ENCODE measurements at regions not wholly inside any gene's neighbourhood (a gene's known extent, or its start where the extent isn't known, plus 50 kb on each side); places are given as distances from the start of the nearest gene placed in this dataset.
A peak's percentile ranks its signal among the peaks of the same experiment; 100 is the strongest.

DNA sequence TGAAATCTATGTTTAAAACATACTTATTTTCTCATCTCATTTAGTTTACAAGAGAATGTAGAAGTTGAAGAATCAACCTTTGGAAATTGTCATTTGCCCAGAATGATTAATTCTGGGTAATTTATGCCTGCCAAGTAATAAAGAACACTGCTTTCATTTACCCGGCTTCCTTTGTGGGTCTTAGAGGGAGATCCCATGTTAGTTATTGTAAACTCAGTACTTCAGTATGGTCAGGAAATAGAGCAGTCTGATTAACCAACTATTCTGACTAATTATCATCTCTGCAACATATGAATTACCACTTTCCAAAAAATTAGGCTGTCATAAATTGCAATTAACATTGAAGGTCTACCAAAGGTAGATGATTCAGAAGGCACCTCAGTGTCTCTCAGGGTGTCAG, 324.5 kb downstream of the HNRNPD start:
- intact Hi-C loops (cut with micrococcal nuclease), result no loop called here

DNA sequence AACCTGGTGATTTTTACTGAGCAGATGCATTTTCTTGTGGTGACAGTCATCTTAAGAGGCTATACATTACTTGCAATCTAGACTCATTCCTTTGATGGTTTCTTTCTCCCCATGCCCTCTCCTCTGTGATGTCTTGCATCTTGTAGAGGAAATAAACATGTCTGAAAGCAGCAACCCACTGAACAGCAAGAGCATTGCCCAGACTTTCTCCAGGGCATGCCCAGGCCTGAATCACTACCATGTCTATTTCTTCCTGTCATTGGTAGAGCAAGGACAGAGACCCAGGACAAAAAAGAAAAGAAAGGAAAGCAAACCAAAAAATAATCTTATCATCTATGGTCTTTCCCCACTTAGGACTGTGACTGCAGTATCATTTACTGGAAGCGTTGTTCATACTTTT, 326.1 kb downstream of the HNRNPD start:
- no peak overlapping the region for H3K4me3 Mint-ChIP-seq
- CTCF ChIA-PET (ENCODE audit: partially characterized antibody), result no interaction called here
- peaks cover 0 to 2% (median 0%) of the 10 kb centered on the region in 8 donors for H3K9me3 Mint-ChIP-seq
- POLR2A ChIA-PET (ENCODE audit: partially characterized antibody), result no interaction called here
- Histone ChIP-seq H3K4me3 (ENCODE audit: low read length in 2 of 2) (no peak overlapping the region), H3K36me3 (ENCODE audit: insufficient read depth, low read length) (no peaks in the 10 kb centered on the region), H3K27me3 (ENCODE audit: insufficient read depth, low read length) (no peaks in the 10 kb centered on the region), H3K27ac (ENCODE audit: low read depth, low read length) (no peak overlapping the region), H3K4me1 (ENCODE audit: insufficient read depth, low read length) (peaks cover 7% of the 10 kb centered on the region), H3K9me3 (ENCODE audit: control insufficient read depth in 1 of 2, low read length in 2 of 2) (no peaks in the 10 kb centered on the region)
- DNase-seq, result no peak
- H3K27me3 Mint-ChIP-seq, result peaks cover 24 to 34% of the 10 kb centered on the region in 2 donors
- intact Hi-C loops (cut with micrococcal nuclease), result no loop called here
- H3K36me3 Mint-ChIP-seq, result no peaks in the 10 kb centered on the region
- H3K27ac Mint-ChIP-seq, result no peak overlapping the region
- peaks cover 0 to 11% (median 6%) of the 10 kb centered on the region in 4 donors for H3K4me1 Mint-ChIP-seq

More for the DNA sequence above, 324.5 kb downstream of the HNRNPD start:
- no peak overlapping the region for H3K4me3 ChIP-seq (ENCODE audit: low read length in 2 of 2)
- H3K27me3 Mint-ChIP-seq, result peaks cover 15 to 24% of the 10 kb centered on the region in 2 donors
- H3K27ac ChIP-seq (ENCODE audit: low read depth, low read length), result no peak overlapping the region
- H3K27me3 ChIP-seq (ENCODE audit: insufficient read depth, low read length), result no peaks in the 10 kb centered on the region
- H3K9me3 ChIP-seq (ENCODE audit: control insufficient read depth in 1 of 2, low read length in 2 of 2), result no peaks in the 10 kb centered on the region
- POLR2A ChIA-PET (ENCODE audit: partially characterized antibody), result no interaction called here
- H3K9me3 Mint-ChIP-seq, result peaks cover 0 to 2% (median 0%) of the 10 kb centered on the region in 8 donors
- no peaks in the 10 kb centered on the region for H3K4me1 Mint-ChIP-seq
- no peaks in the 10 kb centered on the region for H3K36me3 Mint-ChIP-seq
- CTCF ChIA-PET (ENCODE audit: partially characterized antibody), result no interaction called here
- H3K36me3 ChIP-seq (ENCODE audit: insufficient read depth, low read length), result no peaks in the 10 kb centered on the region
- no peak for DNase-seq
- no peaks in the 10 kb centered on the region for H3K4me1 ChIP-seq (ENCODE audit: insufficient read depth, low read length)
- no peak overlapping the region for H3K4me3 Mint-ChIP-seq
- H3K27ac Mint-ChIP-seq, result no peak overlapping the region

DNA sequence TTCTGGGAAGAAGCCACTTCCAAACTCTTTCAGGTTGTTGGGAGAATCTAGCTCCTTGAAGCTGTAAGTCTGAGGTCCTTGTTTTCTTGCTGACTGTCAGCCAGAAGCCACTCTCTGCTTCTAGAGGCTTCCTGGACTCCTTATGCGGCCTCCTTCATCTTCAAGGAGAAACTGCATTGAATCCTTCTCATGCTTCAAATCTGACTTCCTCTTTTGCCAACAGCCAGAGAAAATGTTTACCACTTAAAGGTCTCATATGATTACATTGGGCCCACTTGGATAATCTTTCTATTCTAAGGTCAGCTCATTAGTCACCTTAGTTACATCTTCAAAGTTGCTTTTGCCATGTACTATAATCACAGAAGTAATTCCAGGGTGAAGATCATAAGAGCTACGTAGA, 327.0 kb downstream of the HNRNPD start:
- no peak overlapping the region for H3K4me3 ChIP-seq (ENCODE audit: low read length in 2 of 2)
- no peaks in the 10 kb centered on the region for H3K36me3 ChIP-seq (ENCODE audit: insufficient read depth, low read length)
- intact Hi-C loops (cut with micrococcal nuclease), result no loop called here
- no peak overlapping the region for H3K27ac Mint-ChIP-seq
- H3K4me3 Mint-ChIP-seq, result no peak overlapping the region
- DNase-seq, result no peak
- peaks cover 28 to 43% of the 10 kb centered on the region in 2 donors for H3K27me3 Mint-ChIP-seq
- ChIA-PET POLR2A (ENCODE audit: partially characterized antibody) (no interaction called here), CTCF (ENCODE audit: partially characterized antibody) (no interaction called here)
- no peaks in the 10 kb centered on the region for H3K27me3 ChIP-seq (ENCODE audit: insufficient read depth, low read length)
- peaks cover 0 to 2% (median 0%) of the 10 kb centered on the region in 8 donors for H3K9me3 Mint-ChIP-seq
- peaks cover 7% of the 10 kb centered on the region for H3K4me1 ChIP-seq (ENCODE audit: insufficient read depth, low read length)
- H3K4me1 Mint-ChIP-seq, result peaks cover 0 to 13% (median 6%) of the 10 kb centered on the region in 4 donors
- no peak overlapping the region for H3K27ac ChIP-seq (ENCODE audit: low read depth, low read length)
- no peaks in the 10 kb centered on the region for H3K9me3 ChIP-seq (ENCODE audit: control insufficient read depth in 1 of 2, low read length in 2 of 2)
- no peaks in the 10 kb centered on the region for H3K36me3 Mint-ChIP-seq

DNA sequence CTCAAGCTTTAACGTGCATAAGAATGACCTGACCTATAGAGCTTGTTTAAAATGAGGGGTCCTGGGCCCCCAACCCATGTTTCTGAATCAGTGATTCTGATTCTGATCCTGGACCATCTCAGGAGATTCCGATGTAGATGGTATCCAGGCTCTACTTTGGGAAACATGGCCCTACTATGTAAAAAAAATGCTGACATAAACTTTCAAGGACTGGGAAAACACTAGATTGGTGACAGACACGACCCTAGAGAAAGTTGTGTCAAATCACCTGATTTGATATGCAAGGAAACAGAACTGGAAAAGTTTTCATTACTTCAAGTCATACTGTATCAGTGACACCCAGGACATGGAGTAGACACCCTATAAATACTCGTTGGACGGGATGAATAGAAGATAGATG, 328.5 kb downstream of the HNRNPD start:
- Histone ChIP-seq H3K4me3 (ENCODE audit: low read length in 2 of 2) (no peak overlapping the region), H3K27me3 (ENCODE audit: insufficient read depth, low read length) (no peaks in the 10 kb centered on the region), H3K4me1 (ENCODE audit: insufficient read depth, low read length) (peaks cover 7% of the 10 kb centered on the region), H3K9me3 (ENCODE audit: control insufficient read depth in 1 of 2, low read length in 2 of 2) (no peaks in the 10 kb centered on the region), H3K27ac (ENCODE audit: low read depth, low read length) (no peak overlapping the region), H3K36me3 (ENCODE audit: insufficient read depth, low read length) (no peaks in the 10 kb centered on the region)
- POLR2A ChIA-PET (ENCODE audit: partially characterized antibody), result no interaction called here
- no peak for DNase-seq
- Mint-ChIP-seq H3K9me3 (peaks cover 0 to 2% (median 0%) of the 10 kb centered on the region in 8 donors), H3K4me3 (peak overlapping the region in 2 of 8 donors; percentile 31 to 39), H3K4me1 (peaks cover 0 to 13% (median 6%) of the 10 kb centered on the region in 4 donors), H3K36me3 (no peaks in the 10 kb centered on the region), H3K27me3 (peaks cover 36 to 47% of the 10 kb centered on the region in 2 donors), H3K27ac (no peak overlapping the region)
- intact Hi-C loops (cut with micrococcal nuclease), result no loop called here
- CTCF ChIA-PET (ENCODE audit: partially characterized antibody), result no interaction called here

DNA sequence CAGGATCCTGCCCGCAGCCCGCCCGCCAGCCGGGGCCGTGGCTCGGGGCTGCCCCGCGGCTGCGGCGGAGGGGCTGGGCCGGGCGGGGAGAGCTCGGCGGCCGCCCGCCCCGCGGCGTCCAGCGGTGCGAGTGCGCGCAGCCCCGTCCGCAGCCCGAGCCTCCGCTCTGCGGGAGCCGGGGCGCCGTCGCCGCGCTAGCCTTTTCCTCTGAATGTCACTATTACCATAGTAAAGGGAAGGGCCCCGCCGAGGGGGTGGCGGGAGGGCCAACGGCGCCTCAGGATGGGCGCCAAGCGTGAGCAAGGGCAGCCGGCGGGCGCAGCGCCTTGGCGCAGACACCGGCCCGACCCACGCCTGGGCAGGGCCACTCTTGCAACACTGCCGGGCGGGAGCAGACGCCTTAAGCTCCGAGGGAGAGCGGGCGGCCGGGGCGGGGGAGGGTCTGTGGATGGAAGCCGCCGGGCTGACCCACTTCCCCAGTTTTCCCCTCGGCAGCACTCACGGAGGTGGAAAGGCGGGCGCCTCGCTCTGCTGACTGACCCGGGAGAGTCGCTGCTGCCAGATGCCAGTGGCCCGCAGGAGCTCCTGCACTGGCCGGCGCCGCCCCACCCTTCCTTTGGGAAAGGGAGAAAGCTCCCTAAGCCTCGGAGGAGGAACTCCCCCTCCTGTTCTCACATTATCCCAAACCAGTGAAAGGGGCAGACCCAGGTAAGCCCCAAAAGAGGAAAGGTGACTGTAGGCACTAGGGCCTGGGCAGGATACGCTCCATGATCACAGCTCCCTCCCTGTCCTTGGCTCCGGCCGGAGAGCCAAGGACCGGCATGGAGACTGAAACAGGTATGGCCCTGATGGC, 329.4 kb downstream of the HNRNPD start:
- DNase-seq, result peak in 1 of 5 donors; percentile 2
- Mint-ChIP-seq H3K4me3 (peak overlapping the region in 1 of 8 donors; percentile 70), H3K4me1 (peaks cover 0 to 13% (median 6%) of the 10 kb centered on the region in 4 donors), H3K27me3 (peaks cover 36 to 46% of the 10 kb centered on the region in 2 donors), H3K36me3 (no peaks in the 10 kb centered on the region), H3K27ac (no peak overlapping the region), H3K9me3 (peaks cover 0 to 2% (median 0%) of the 10 kb centered on the region in 8 donors)
- Histone ChIP-seq H3K4me3 (ENCODE audit: low read length in 2 of 2) (no peak overlapping the region), H3K4me1 (ENCODE audit: insufficient read depth, low read length) (peaks cover 7% of the 10 kb centered on the region), H3K9me3 (ENCODE audit: control insufficient read depth in 1 of 2, low read length in 2 of 2) (no peaks in the 10 kb centered on the region), H3K36me3 (ENCODE audit: insufficient read depth, low read length) (no peaks in the 10 kb centered on the region), H3K27ac (ENCODE audit: low read depth, low read length) (no peak overlapping the region), H3K27me3 (ENCODE audit: insufficient read depth, low read length) (no peaks in the 10 kb centered on the region)
- ChIA-PET POLR2A (ENCODE audit: partially characterized antibody) (no interaction called here), CTCF (ENCODE audit: partially characterized antibody) (interaction anchor here (1.0 kb wide), 1 partner anchor 79 kb away, joined by 3 read pairs; no protein-coding TSS in a partner anchor)
- intact Hi-C loops (cut with micrococcal nuclease), result no loop called here

DNA sequence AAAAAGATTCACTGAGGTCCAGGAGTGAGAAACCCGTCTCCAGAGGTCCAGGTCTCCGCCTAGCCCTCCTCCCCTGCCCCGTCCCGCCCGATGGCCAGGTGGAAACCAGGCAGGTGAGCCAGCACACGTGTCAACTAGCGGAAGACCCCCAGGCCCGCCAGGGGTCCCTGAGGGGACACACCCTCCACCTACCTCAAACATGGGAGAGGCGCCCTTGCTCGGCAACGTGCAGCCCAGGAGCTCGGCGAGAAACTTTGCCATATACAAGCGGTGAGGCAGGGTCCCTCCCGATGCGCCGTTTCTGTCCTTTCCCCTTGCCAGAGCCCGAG, 330.0 kb downstream of the HNRNPD start:
- H3K4me1 ChIP-seq (ENCODE audit: insufficient read depth, low read length), result peaks cover 7% of the 10 kb centered on the region
- intact Hi-C loops (cut with micrococcal nuclease), result no loop called here
- Mint-ChIP-seq H3K27ac (no peak overlapping the region), H3K36me3 (no peaks in the 10 kb centered on the region), H3K4me3 (peak overlapping the region in 6 of 8 donors; percentile 47 to 70 (median 58)), H3K4me1 (peaks cover 0 to 13% (median 6%) of the 10 kb centered on the region in 4 donors), H3K9me3 (peaks cover 0 to 2% (median 0%) of the 10 kb centered on the region in 8 donors), H3K27me3 (peaks cover 39 to 46% of the 10 kb centered on the region in 2 donors)
- ChIA-PET CTCF (ENCODE audit: partially characterized antibody) (interaction anchor here (1.0 kb wide), 1 partner anchor 80 kb away, joined by 3 read pairs; no protein-coding TSS in a partner anchor), POLR2A (ENCODE audit: partially characterized antibody) (no interaction called here)
- H3K36me3 ChIP-seq (ENCODE audit: insufficient read depth, low read length), result no peaks in the 10 kb centered on the region
- H3K9me3 ChIP-seq (ENCODE audit: control insufficient read depth in 1 of 2, low read length in 2 of 2), result no peaks in the 10 kb centered on the region
- DNase-seq, result no peak
- no peaks in the 10 kb centered on the region for H3K27me3 ChIP-seq (ENCODE audit: insufficient read depth, low read length)
- H3K4me3 ChIP-seq (ENCODE audit: low read length in 2 of 2), result no peak overlapping the region
- no peak overlapping the region for H3K27ac ChIP-seq (ENCODE audit: low read depth, low read length)

DNA sequence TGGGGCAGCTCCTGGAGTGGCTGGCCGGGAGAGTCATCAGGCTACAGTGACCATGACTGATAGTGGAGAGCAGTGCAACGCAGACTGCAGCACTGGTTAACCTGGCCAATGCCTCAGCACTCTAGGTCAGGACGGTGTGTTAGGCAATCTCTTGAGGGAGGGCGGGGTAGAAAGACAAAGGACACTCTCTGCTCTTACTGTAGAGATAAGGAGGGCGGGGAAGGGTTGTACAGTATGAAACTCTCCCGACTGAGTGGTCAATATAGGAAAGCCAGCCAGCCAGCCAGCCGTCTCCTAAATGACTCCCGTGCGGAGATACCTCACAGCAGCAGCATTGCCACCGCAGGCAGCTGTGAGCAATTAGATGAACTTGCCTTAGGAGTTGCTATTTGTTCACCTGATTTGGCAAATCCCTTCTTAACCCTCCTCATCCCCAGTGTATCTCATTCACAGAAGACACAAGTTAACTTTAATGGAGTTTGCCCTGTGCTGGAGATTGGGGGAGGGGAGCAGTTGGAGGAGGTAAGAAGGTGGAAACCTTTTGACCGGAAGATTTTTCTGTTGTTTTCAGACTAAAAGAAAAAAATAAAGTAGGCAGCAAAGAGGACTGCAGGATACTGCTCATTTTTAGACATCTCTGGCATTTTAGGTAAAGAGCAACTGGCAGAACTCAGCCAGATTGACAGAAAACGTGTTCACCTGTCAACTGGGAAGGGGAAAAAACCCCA, 330.5 kb downstream of the HNRNPD start:
- no peak for DNase-seq
- ChIA-PET POLR2A (ENCODE audit: partially characterized antibody) (no interaction called here), CTCF (ENCODE audit: partially characterized antibody) (no interaction called here)
- H3K4me1 Mint-ChIP-seq, result peaks cover 0 to 13% (median 6%) of the 10 kb centered on the region in 4 donors
- no peak overlapping the region for H3K27ac ChIP-seq (ENCODE audit: low read depth, low read length)
- no peaks in the 10 kb centered on the region for H3K9me3 ChIP-seq (ENCODE audit: control insufficient read depth in 1 of 2, low read length in 2 of 2)
- no peaks in the 10 kb centered on the region for H3K36me3 Mint-ChIP-seq
- peaks cover 7% of the 10 kb centered on the region for H3K4me1 ChIP-seq (ENCODE audit: insufficient read depth, low read length)
- H3K9me3 Mint-ChIP-seq, result peaks cover 0 to 2% (median 0%) of the 10 kb centered on the region in 8 donors
- H3K27ac Mint-ChIP-seq, result no peak overlapping the region
- no peaks in the 10 kb centered on the region for H3K27me3 ChIP-seq (ENCODE audit: insufficient read depth, low read length)
- intact Hi-C loops (cut with micrococcal nuclease), result no loop called here
- H3K27me3 Mint-ChIP-seq, result peaks cover 39 to 46% of the 10 kb centered on the region in 2 donors
- H3K4me3 ChIP-seq (ENCODE audit: low read length in 2 of 2), result no peak overlapping the region
- peak overlapping the region; percentile 47 to 72 (median 58) for H3K4me3 Mint-ChIP-seq
- H3K36me3 ChIP-seq (ENCODE audit: insufficient read depth, low read length), result no peaks in the 10 kb centered on the region
